Nephron (organoid): ENCODE measurements at regions not wholly inside any gene's neighbourhood (a gene's known extent, or its start where the extent isn't known, plus 50 kb on each side); places are given as distances from the start of the nearest gene placed in this dataset.
A peak's percentile ranks its signal among the peaks of the same experiment; 100 is the strongest.

Experiments
- H3K27ac Mint-ChIP-seq, 3 experiments: 2 replicates each; pipeline ENCODE4 v1.8.0; 2020; ENCODE audit warnings: mixed read lengths in 3 of 3, mild to moderate bottlenecking in 2 of 3, moderate library complexity in 1 of 3
- H3K27me3 Mint-ChIP-seq: 2 replicates; pipeline ENCODE4 v1.8.0; 2021; ENCODE audit warnings: low read depth, mild to moderate bottlenecking, moderate library complexity, mixed read lengths
- H3K36me3 Mint-ChIP-seq: 2 replicates; pipeline ENCODE4 v1.8.0; 2020; ENCODE audit warnings: low read depth, mixed read lengths
- H3K4me1 Mint-ChIP-seq: 2 replicates; pipeline ENCODE4 v1.8.0; 2020; ENCODE audit warnings: mixed read lengths
- H3K4me3 Mint-ChIP-seq, 3 experiments: 2 replicates each; pipeline ENCODE4 v1.8.0; 2020; ENCODE audit warnings: mild to moderate bottlenecking in 3 of 3, mixed read lengths in 3 of 3, moderate library complexity in 2 of 3
- H3K9me3 Mint-ChIP-seq: 2 replicates; pipeline ENCODE4 v1.8.0; 2020; ENCODE audit warnings: mixed read lengths
- CTCF ChIP-seq, 3 experiments: fragments of 200-600 bp; sonication (generic); IDR thresholded peaks; one replicate each; pipeline ENCODE4 v1.5.0; 2021; ENCODE audit warnings: antibody characterized with exemption in 3 of 3; ENCODE audit not compliant: unreplicated experiment in 3 of 3

GRCh38 chr3:30069056-30069455, 537.3 kb upstream of the TGFBR2 start:
- Mint-ChIP-seq H3K4me3 (no peak overlapping the region), H3K27me3 (no peaks in the 10 kb centered on the region), H3K4me1 (peaks cover 14% of the 10 kb centered on the region), H3K9me3 (peaks cover 14% of the 10 kb centered on the region), H3K36me3 (no peaks in the 10 kb centered on the region), H3K27ac (no peak overlapping the region)
- TF ChIP-seq CTCF (IDR thresholded peaks at IDR 0.05; ENCODE audit: unreplicated experiment in 3 of 3), result no peak

- peaks cover 9% of the 10 kb centered on the region for H3K9me3 Mint-ChIP-seq
- H3K4me1 Mint-ChIP-seq, result peaks cover 14% of the 10 kb centered on the region
- H3K36me3 Mint-ChIP-seq, result no peaks in the 10 kb centered on the region
- no peaks in the 10 kb centered on the region for H3K27me3 Mint-ChIP-seq
- H3K4me3 Mint-ChIP-seq, result no peak overlapping the region
- TF ChIP-seq CTCF (IDR thresholded peaks at IDR 0.05; ENCODE audit: unreplicated experiment in 3 of 3), result no peak
- H3K27ac Mint-ChIP-seq, result peak overlapping the region in 2 of 3 experiments; percentile 15 to 84
These were observed 533.4 kb upstream of the TGFBR2 start for GRCh38 chr3:30073040-30073439.

- H3K9me3 Mint-ChIP-seq, result peaks cover 11% of the 10 kb centered on the region
- peak overlapping the region; percentile 10 to 84 (median 30) for H3K27ac Mint-ChIP-seq
- no peaks in the 10 kb centered on the region for H3K27me3 Mint-ChIP-seq
- no peak overlapping the region for H3K4me3 Mint-ChIP-seq
- TF ChIP-seq CTCF (IDR thresholded peaks at IDR 0.05; ENCODE audit: unreplicated experiment in 3 of 3), result no peak
- peaks cover 14% of the 10 kb centered on the region for H3K4me1 Mint-ChIP-seq
- H3K36me3 Mint-ChIP-seq, result no peaks in the 10 kb centered on the region
These were observed 532.8 kb upstream of the TGFBR2 start for GRCh38 chr3:30073622-30074021.

- H3K4me3 Mint-ChIP-seq, result no peak overlapping the region
- TF ChIP-seq CTCF (IDR thresholded peaks at IDR 0.05; ENCODE audit: unreplicated experiment in 3 of 3), result no peak
- no peaks in the 10 kb centered on the region for H3K27me3 Mint-ChIP-seq
- no peak overlapping the region for H3K27ac Mint-ChIP-seq
- H3K9me3 Mint-ChIP-seq, result peaks cover 11% of the 10 kb centered on the region
- peaks cover 14% of the 10 kb centered on the region for H3K4me1 Mint-ChIP-seq
- H3K36me3 Mint-ChIP-seq, result no peaks in the 10 kb centered on the region
These were observed 530.9 kb upstream of the TGFBR2 start for GRCh38 chr3:30075514-30075913.

GRCh38 chr3:30076899-30077298, 529.5 kb upstream of the TGFBR2 start:
- Mint-ChIP-seq H3K9me3 (peaks cover 11% of the 10 kb centered on the region), H3K27me3 (no peaks in the 10 kb centered on the region), H3K27ac (no peak overlapping the region), H3K4me3 (no peak overlapping the region), H3K4me1 (peaks cover 14% of the 10 kb centered on the region), H3K36me3 (no peaks in the 10 kb centered on the region)
- TF ChIP-seq CTCF (IDR thresholded peaks at IDR 0.05; ENCODE audit: unreplicated experiment in 3 of 3), result no peak

GRCh38 chr3:30077746-30078145, 528.7 kb upstream of the TGFBR2 start:
- H3K27ac Mint-ChIP-seq, result no peak overlapping the region
- H3K4me3 Mint-ChIP-seq, result no peak overlapping the region
- H3K27me3 Mint-ChIP-seq, result no peaks in the 10 kb centered on the region
- H3K36me3 Mint-ChIP-seq, result no peaks in the 10 kb centered on the region
- H3K9me3 Mint-ChIP-seq, result peaks cover 15% of the 10 kb centered on the region
- peaks cover 12% of the 10 kb centered on the region for H3K4me1 Mint-ChIP-seq
- TF ChIP-seq CTCF (IDR thresholded peaks at IDR 0.05; ENCODE audit: unreplicated experiment in 3 of 3), result no peak
